ENCODE measurements at regions not wholly inside any gene's neighbourhood (a gene's known extent, or its start where the extent isn't known, plus 50 kb on each side); places are given as distances from the start of the nearest gene placed in this dataset.

DNA sequence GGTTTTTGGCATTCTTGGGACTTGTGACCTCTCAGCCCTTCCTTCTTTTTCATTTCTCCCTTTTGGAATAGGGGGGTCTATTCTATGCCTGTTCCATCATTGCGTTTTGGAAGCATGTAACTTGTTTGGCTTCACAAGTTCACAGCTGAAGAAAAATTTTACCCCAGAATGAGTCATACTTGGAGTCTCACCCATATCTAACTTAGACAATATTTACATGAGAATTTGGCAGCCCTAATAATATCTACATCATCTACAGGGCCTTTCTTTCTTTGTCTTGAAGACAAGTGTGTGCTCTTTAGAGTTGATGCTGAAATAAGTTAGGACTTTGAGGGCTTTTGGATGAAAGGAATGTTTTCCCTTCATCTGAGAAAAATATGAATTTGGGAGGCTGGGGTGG, 1312.9 kb upstream of the FLRT2 start:
- TF ChIP-seq, protein P1, sequence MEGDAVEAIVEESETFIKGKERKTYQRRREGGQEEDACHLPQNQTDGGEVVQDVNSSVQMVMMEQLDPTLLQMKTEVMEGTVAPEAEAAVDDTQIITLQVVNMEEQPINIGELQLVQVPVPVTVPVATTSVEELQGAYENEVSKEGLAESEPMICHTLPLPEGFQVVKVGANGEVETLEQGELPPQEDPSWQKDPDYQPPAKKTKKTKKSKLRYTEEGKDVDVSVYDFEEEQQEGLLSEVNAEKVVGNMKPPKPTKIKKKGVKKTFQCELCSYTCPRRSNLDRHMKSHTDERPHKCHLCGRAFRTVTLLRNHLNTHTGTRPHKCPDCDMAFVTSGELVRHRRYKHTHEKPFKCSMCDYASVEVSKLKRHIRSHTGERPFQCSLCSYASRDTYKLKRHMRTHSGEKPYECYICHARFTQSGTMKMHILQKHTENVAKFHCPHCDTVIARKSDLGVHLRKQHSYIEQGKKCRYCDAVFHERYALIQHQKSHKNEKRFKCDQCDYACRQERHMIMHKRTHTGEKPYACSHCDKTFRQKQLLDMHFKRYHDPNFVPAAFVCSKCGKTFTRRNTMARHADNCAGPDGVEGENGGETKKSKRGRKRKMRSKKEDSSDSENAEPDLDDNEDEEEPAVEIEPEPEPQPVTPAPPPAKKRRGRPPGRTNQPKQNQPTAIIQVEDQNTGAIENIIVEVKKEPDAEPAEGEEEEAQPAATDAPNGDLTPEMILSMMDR (IDR thresholded peaks at IDR 0.05): no peak
- no peak for TF ChIP-seq EP300 (IDR thresholded peaks at IDR 0.05)
- no peak for TF ChIP-seq POLR2AphosphoS5 (IDR thresholded peaks at IDR 0.05)
- TF ChIP-seq POLR2A (IDR thresholded peaks at IDR 0.05): no peak
